CD8-positive, alpha-beta memory T cell (primary cell): ENCODE measurements at regions not wholly inside any gene's neighbourhood (a gene's known extent, or its start where the extent isn't known, plus 50 kb on each side); places are given as distances from the start of the nearest gene placed in this dataset.

Experiments used
- CTCF ChIA-PET: fragments of 350-600 bp; sonication (Branson Sonifier 250); formaldehyde crosslinking; loops from one replicate; lab custom pipeline; 2021; ENCODE audit warnings: antibody characterized with exemption; lab: Charles Lee
- POLR2A ChIA-PET: fragments of 350-600 bp; sonication (Branson Sonifier 250); formaldehyde crosslinking; loops from one replicate; lab custom pipeline; 2021; ENCODE audit warnings: antibody characterized with exemption; lab: Charles Lee
- DNase-seq, 5 donors: peaks; one replicate each; pipeline versions ENCODE4 v3.0.0 to v3.0.0-alpha.2; 2020 to 2022; ENCODE audit warnings: mixed read lengths in 1 of 5
- H3K27ac ChIP-seq: one replicate; pipeline ENCODE4 v1.7.0; 2013; ENCODE audit warnings: low read depth, mild to moderate bottlenecking, low read length, moderate library complexity
- H3K27me3 ChIP-seq: 2 replicates; pipeline ENCODE4 v1.7.0; 2013; ENCODE audit warnings: low read length, mild to moderate bottlenecking; ENCODE audit not compliant: insufficient read depth, poor library complexity, severe bottlenecking
- H3K36me3 ChIP-seq: 2 replicates; pipeline ENCODE4 v1.7.0; 2013; ENCODE audit warnings: mild to moderate bottlenecking, low read length, moderate library complexity; ENCODE audit not compliant: insufficient read depth
- H3K4me1 ChIP-seq: 2 replicates; pipeline ENCODE4 v1.7.0; 2013; ENCODE audit warnings: mild to moderate bottlenecking, low read length, moderate library complexity; ENCODE audit not compliant: insufficient read depth
- H3K4me3 ChIP-seq: 2 replicates; pipeline ENCODE4 v1.7.0; 2013; ENCODE audit warnings: mild to moderate bottlenecking, low read length
- H3K9me3 ChIP-seq: 2 replicates; pipeline ENCODE4 v1.7.0; 2013; ENCODE audit warnings: mild to moderate bottlenecking, low read length
- H3K27ac Mint-ChIP-seq, 8 donors: one replicate each; pipeline ENCODE4 v1.8.0; 2020 to 2021; ENCODE audit warnings: mixed read lengths in 8 of 8, mild to moderate bottlenecking in 6 of 8, inconsistent platforms in 3 of 8, moderate library complexity in 3 of 8
- H3K27me3 Mint-ChIP-seq, 2 donors: one replicate each; pipeline ENCODE4 v1.8.0; 2020 to 2021; ENCODE audit warnings: mixed read lengths in 2 of 2, mild to moderate bottlenecking in 1 of 2, moderate library complexity in 1 of 2
- H3K36me3 Mint-ChIP-seq, 3 donors: one replicate each; pipeline ENCODE4 v1.8.0; 2020 to 2021; ENCODE audit warnings: mixed read lengths in 3 of 3, inconsistent platforms in 1 of 3, mild to moderate bottlenecking in 1 of 3
- H3K4me1 Mint-ChIP-seq, 3 donors: one replicate each; pipeline ENCODE4 v1.8.0; 2020 to 2021; ENCODE audit warnings: mixed read lengths in 3 of 3, inconsistent platforms in 1 of 3, mild to moderate bottlenecking in 1 of 3
- H3K4me3 Mint-ChIP-seq, 7 donors: one replicate each; pipeline ENCODE4 v1.8.0; 2020 to 2021; ENCODE audit warnings: mixed read lengths in 7 of 7, mild to moderate bottlenecking in 6 of 7, moderate library complexity in 4 of 7, inconsistent platforms in 2 of 7
- H3K9me3 Mint-ChIP-seq, 5 donors: one replicate each; pipeline ENCODE4 v1.8.0; 2020 to 2022; ENCODE audit warnings: mixed read lengths in 5 of 5, mild to moderate bottlenecking in 3 of 5, moderate library complexity in 2 of 5, inconsistent platforms in 1 of 5

GRCh38 chr20:11092151-11092550 is 418.4 kb upstream of the JAG1 start:
- no peaks in the 10 kb centered on the region for H3K27me3 ChIP-seq
- Mint-ChIP-seq H3K9me3 (peaks cover 0 to 6% (median 0%) of the 10 kb centered on the region in 5 donors), H3K27ac (no peak overlapping the region), H3K4me3 (no peak overlapping the region), H3K36me3 (no peaks in the 10 kb centered on the region), H3K4me1 (no peaks in the 10 kb centered on the region), H3K27me3 (no peaks in the 10 kb centered on the region)
- H3K9me3 ChIP-seq = no peaks in the 10 kb centered on the region
- H3K27ac ChIP-seq = no peak overlapping the region
- no peaks in the 10 kb centered on the region for H3K36me3 ChIP-seq
- DNase-seq = no peak
- H3K4me1 ChIP-seq = no peaks in the 10 kb centered on the region
- ChIA-PET POLR2A (no interaction called here), CTCF (interaction anchor here (0.6 kb wide), 1 partner anchor 239 kb away, joined by 3 read pairs; no protein-coding TSS in a partner anchor)
- no peak overlapping the region for H3K4me3 ChIP-seq

DNA sequence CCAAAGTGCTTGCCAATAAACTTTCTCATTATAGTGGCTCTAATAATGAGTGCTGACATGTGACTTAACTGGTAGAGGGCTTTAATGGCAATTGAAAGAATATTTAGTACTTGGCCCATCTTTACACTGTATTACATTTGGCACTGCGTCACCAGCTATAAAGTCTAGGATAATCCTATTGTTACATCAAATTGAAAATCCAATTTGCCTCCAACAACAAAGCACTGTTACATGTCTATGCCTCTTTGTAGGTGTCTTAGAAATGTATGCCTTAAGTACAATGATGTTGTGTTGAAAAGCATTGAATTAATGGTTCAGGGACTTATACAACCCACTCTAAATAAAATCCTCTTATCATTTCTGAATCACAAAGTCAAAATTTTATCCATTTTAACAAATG is 420.4 kb upstream of the JAG1 start:
- Mint-ChIP-seq H3K9me3 (peaks cover 0 to 7% (median 0%) of the 10 kb centered on the region in 5 donors), H3K36me3 (no peaks in the 10 kb centered on the region), H3K27me3 (no peaks in the 10 kb centered on the region), H3K4me1 (no peaks in the 10 kb centered on the region), H3K4me3 (no peak overlapping the region), H3K27ac (no peak overlapping the region)
- Histone ChIP-seq H3K27me3 (no peaks in the 10 kb centered on the region), H3K36me3 (no peaks in the 10 kb centered on the region), H3K4me3 (no peak overlapping the region), H3K9me3 (no peaks in the 10 kb centered on the region), H3K27ac (no peak overlapping the region), H3K4me1 (no peaks in the 10 kb centered on the region)
- CTCF ChIA-PET = no interaction called here
- POLR2A ChIA-PET = no interaction called here
- DNase-seq = no peak

- Mint-ChIP-seq H3K27ac (no peak overlapping the region), H3K4me1 (no peaks in the 10 kb centered on the region), H3K27me3 (no peaks in the 10 kb centered on the region), H3K9me3 (peaks cover 0 to 7% (median 0%) of the 10 kb centered on the region in 5 donors), H3K36me3 (no peaks in the 10 kb centered on the region), H3K4me3 (no peak overlapping the region)
- no peak for DNase-seq
- Histone ChIP-seq H3K27ac (no peak overlapping the region), H3K36me3 (no peaks in the 10 kb centered on the region), H3K9me3 (no peaks in the 10 kb centered on the region), H3K27me3 (no peaks in the 10 kb centered on the region), H3K4me1 (no peaks in the 10 kb centered on the region), H3K4me3 (no peak overlapping the region)
- ChIA-PET POLR2A (no interaction called here), CTCF (no interaction called here)
Observed at GRCh38 chr20:11094711-11095110, 420.9 kb upstream of the JAG1 start.

- DNase-seq = no peak
- no peaks in the 10 kb centered on the region for H3K36me3 Mint-ChIP-seq
- ChIA-PET POLR2A (no interaction called here), CTCF (no interaction called here)
- Histone ChIP-seq H3K27ac (no peak overlapping the region), H3K27me3 (no peaks in the 10 kb centered on the region), H3K36me3 (no peaks in the 10 kb centered on the region), H3K9me3 (no peaks in the 10 kb centered on the region), H3K4me3 (no peak overlapping the region), H3K4me1 (no peaks in the 10 kb centered on the region)
- H3K4me1 Mint-ChIP-seq = no peaks in the 10 kb centered on the region
- peaks cover 0 to 9% (median 8%) of the 10 kb centered on the region in 5 donors for H3K9me3 Mint-ChIP-seq
- no peak overlapping the region for H3K4me3 Mint-ChIP-seq
- no peaks in the 10 kb centered on the region for H3K27me3 Mint-ChIP-seq
- H3K27ac Mint-ChIP-seq = no peak overlapping the region
Observed at GRCh38 chr20:11098888-11099287, 425.1 kb upstream of the JAG1 start.

DNA sequence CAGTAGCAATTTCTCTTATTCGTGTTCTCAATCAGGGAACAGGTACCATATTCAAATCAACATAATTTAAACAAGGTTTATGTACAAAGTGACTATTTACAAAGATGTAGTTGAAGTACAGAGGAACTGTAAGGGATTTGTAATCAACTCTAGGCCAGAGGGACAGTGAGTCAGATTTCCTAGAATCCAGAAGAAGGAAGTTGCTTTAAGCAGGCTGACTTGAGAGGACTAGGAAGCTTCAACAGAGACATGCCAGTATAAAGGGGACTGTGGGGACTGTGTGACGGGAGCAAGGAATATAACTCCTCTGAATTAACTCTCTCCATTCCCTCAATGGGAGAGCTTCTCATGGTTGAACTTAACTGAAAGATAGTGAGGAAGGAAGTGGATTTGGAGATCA is 427.4 kb upstream of the JAG1 start:
- Histone ChIP-seq H3K4me3 (no peak overlapping the region), H3K36me3 (no peaks in the 10 kb centered on the region), H3K27me3 (no peaks in the 10 kb centered on the region), H3K27ac (no peak overlapping the region), H3K4me1 (no peaks in the 10 kb centered on the region), H3K9me3 (no peaks in the 10 kb centered on the region)
- peaks cover 0 to 13% (median 7%) of the 10 kb centered on the region in 5 donors for H3K9me3 Mint-ChIP-seq
- H3K4me1 Mint-ChIP-seq = no peaks in the 10 kb centered on the region
- no peak for DNase-seq
- no peaks in the 10 kb centered on the region for H3K27me3 Mint-ChIP-seq
- ChIA-PET CTCF (no interaction called here), POLR2A (no interaction called here)
- H3K4me3 Mint-ChIP-seq = no peak overlapping the region
- H3K36me3 Mint-ChIP-seq = no peaks in the 10 kb centered on the region
- no peak overlapping the region for H3K27ac Mint-ChIP-seq

GRCh38 chr20:11101696-11102095 is 427.9 kb upstream of the JAG1 start:
- H3K9me3 ChIP-seq = no peaks in the 10 kb centered on the region
- no peaks in the 10 kb centered on the region for H3K36me3 Mint-ChIP-seq
- DNase-seq = no peak
- no peaks in the 10 kb centered on the region for H3K4me1 Mint-ChIP-seq
- H3K4me3 ChIP-seq = no peak overlapping the region
- H3K9me3 Mint-ChIP-seq = peaks cover 0 to 13% (median 7%) of the 10 kb centered on the region in 5 donors
- no peaks in the 10 kb centered on the region for H3K27me3 Mint-ChIP-seq
- H3K27ac Mint-ChIP-seq = no peak overlapping the region
- CTCF ChIA-PET = no interaction called here
- H3K27ac ChIP-seq = no peak overlapping the region
- no peaks in the 10 kb centered on the region for H3K27me3 ChIP-seq
- H3K4me3 Mint-ChIP-seq = no peak overlapping the region
- POLR2A ChIA-PET = no interaction called here
- no peaks in the 10 kb centered on the region for H3K4me1 ChIP-seq
- H3K36me3 ChIP-seq = no peaks in the 10 kb centered on the region

DNA sequence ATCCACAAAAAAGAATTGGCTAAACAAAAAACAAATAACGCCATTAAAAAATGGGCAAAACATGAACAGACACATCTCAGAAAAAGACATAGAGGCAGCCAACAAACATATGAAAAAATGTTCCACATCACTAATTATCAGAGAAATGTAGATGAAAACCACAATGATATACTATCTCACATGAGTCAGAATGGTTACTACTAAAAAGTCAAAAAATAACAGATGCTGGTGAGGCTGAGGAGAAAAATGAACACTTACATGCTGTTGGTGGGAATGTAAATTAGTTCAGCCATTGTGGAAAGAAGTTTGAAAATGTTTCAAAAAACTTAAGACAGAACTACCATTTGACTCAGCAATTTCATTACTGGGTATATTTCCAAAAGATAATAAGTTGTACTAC is 430.1 kb upstream of the JAG1 start:
- Mint-ChIP-seq H3K4me3 (no peak overlapping the region), H3K36me3 (no peaks in the 10 kb centered on the region), H3K27me3 (no peaks in the 10 kb centered on the region), H3K9me3 (peaks cover 0 to 13% (median 7%) of the 10 kb centered on the region in 5 donors), H3K4me1 (no peaks in the 10 kb centered on the region), H3K27ac (no peak overlapping the region)
- H3K27ac ChIP-seq = no peak overlapping the region
- no peaks in the 10 kb centered on the region for H3K27me3 ChIP-seq
- POLR2A ChIA-PET = no interaction called here
- DNase-seq = no peak
- CTCF ChIA-PET = no interaction called here
- no peaks in the 10 kb centered on the region for H3K9me3 ChIP-seq
- H3K36me3 ChIP-seq = no peaks in the 10 kb centered on the region
- no peak overlapping the region for H3K4me3 ChIP-seq
- no peaks in the 10 kb centered on the region for H3K4me1 ChIP-seq

GRCh38 chr20:11108102-11108810 is 434.5 kb upstream of the JAG1 start:
- Histone ChIP-seq H3K27me3 (no peaks in the 10 kb centered on the region), H3K27ac (no peak overlapping the region), H3K36me3 (no peaks in the 10 kb centered on the region), H3K4me3 (no peak overlapping the region), H3K4me1 (no peaks in the 10 kb centered on the region), H3K9me3 (no peaks in the 10 kb centered on the region)
- Mint-ChIP-seq H3K27ac (no peak overlapping the region), H3K4me3 (no peak overlapping the region), H3K36me3 (no peaks in the 10 kb centered on the region), H3K4me1 (no peaks in the 10 kb centered on the region), H3K9me3 (peaks cover 0 to 8% (median under 1%) of the 10 kb centered on the region in 5 donors), H3K27me3 (no peaks in the 10 kb centered on the region)
- POLR2A ChIA-PET = no interaction called here
- DNase-seq = no peak
- CTCF ChIA-PET = no interaction called here
